ENCODE measurements at regions not wholly inside any gene's neighbourhood (a gene's known extent, or its start where the extent isn't known, plus 50 kb on each side); places are given as distances from the start of the nearest gene placed in this dataset.

- ChIA-PET CTCF (no interaction called here), POLR2A (ENCODE audit: unreplicated experiment) (no interaction called here)
- intact Hi-C loops (cut with micrococcal nuclease): no loop called here
- peaks cover 6% of the 10 kb centered on the region; the same call in 1 of the 2 replicates for H3K9me3 ChIP-seq (ENCODE audit: low read length)
- no peak for DNase-seq
- no peak for ATAC-seq
- no peak overlapping the region for H3K27ac ChIP-seq (ENCODE audit: low read length)
- no TSS peak for BruUV-seq (replicated peaks)
- H3K9ac ChIP-seq (ENCODE audit: low read length): no peak overlapping the region
- H3K4me3 ChIP-seq (ENCODE audit: low read length): no peak overlapping the region
- peaks cover 4% of the 10 kb centered on the region; the same call in 1 of the 2 replicates for H3K36me3 ChIP-seq (ENCODE audit: low read depth, low read length)
- no peaks in the 10 kb centered on the region for H3K79me2 ChIP-seq (ENCODE audit: low read length)
- H3F3A ChIP-seq (ENCODE audit: low read length, unreplicated experiment): no peaks in the 10 kb centered on the region
- H3K27me3 ChIP-seq (ENCODE audit: low read length): no peaks in the 10 kb centered on the region
- H3K4me2 ChIP-seq (ENCODE audit: low read length): no peak overlapping the region
- TF ChIP-seq CTCF (conservative IDR thresholded peaks at IDR 0.05; ENCODE audit: low read depth, low read length) (no peak), EZH2 (IDR thresholded peaks at IDR 0.05; ENCODE audit: low read length, unreplicated experiment) (no peak), EZH2phosphoT487 (IDR thresholded peaks at IDR 0.05; ENCODE audit: borderline replicate concordance, low read length) (no peak)
- H3K4me1 ChIP-seq (ENCODE audit: insufficient read depth, low read length): no peaks in the 10 kb centered on the region
- H4K20me1 ChIP-seq (ENCODE audit: low read length): no peaks in the 10 kb centered on the region
- no peak overlapping the region for H2AFZ ChIP-seq (ENCODE audit: low read length)
- H3K9me2 ChIP-seq (replicated peaks; ENCODE audit: low read length): no peaks in the 10 kb centered on the region
These were observed 481.2 kb upstream of the SYT1 start for GRCh38 chr12:78383414-78383813.

- no peak overlapping the region for H3K4me3 ChIP-seq (ENCODE audit: low read length)
- no TSS peak for BruUV-seq (replicated peaks)
- H3K4me2 ChIP-seq (ENCODE audit: low read length): no peak overlapping the region
- H3K27ac ChIP-seq (ENCODE audit: low read length): no peak overlapping the region
- intact Hi-C loops (cut with micrococcal nuclease): no loop called here
- H3K9me2 ChIP-seq (replicated peaks; ENCODE audit: low read length): no peaks in the 10 kb centered on the region
- H3K36me3 ChIP-seq (ENCODE audit: low read depth, low read length): no peaks in the 10 kb centered on the region
- H3K9me3 ChIP-seq (ENCODE audit: low read length): no peaks in the 10 kb centered on the region
- no peak for ATAC-seq
- TF ChIP-seq CTCF (conservative IDR thresholded peaks at IDR 0.05; ENCODE audit: low read depth, low read length) (no peak), EZH2phosphoT487 (IDR thresholded peaks at IDR 0.05; ENCODE audit: borderline replicate concordance, low read length) (no peak), EZH2 (IDR thresholded peaks at IDR 0.05; ENCODE audit: low read length, unreplicated experiment) (no peak)
- no peak overlapping the region for H2AFZ ChIP-seq (ENCODE audit: low read length)
- H3K79me2 ChIP-seq (ENCODE audit: low read length): no peaks in the 10 kb centered on the region
- CTCF ChIA-PET: no interaction called here
- no peak for DNase-seq
- no peaks in the 10 kb centered on the region for H4K20me1 ChIP-seq (ENCODE audit: low read length)
- no peaks in the 10 kb centered on the region for H3F3A ChIP-seq (ENCODE audit: low read length, unreplicated experiment)
- H3K9ac ChIP-seq (ENCODE audit: low read length): no peak overlapping the region
- POLR2A ChIA-PET (ENCODE audit: unreplicated experiment): no interaction called here
- H3K4me1 ChIP-seq (ENCODE audit: insufficient read depth, low read length): no peaks in the 10 kb centered on the region
- no peaks in the 10 kb centered on the region for H3K27me3 ChIP-seq (ENCODE audit: low read length)
These were observed 480.0 kb upstream of the SYT1 start for GRCh38 chr12:78384541-78384940.

- Histone ChIP-seq H3K9ac (ENCODE audit: low read length) (no peak overlapping the region), H3K4me1 (ENCODE audit: insufficient read depth, low read length) (no peaks in the 10 kb centered on the region), H3K9me2 (replicated peaks; ENCODE audit: low read length) (no peaks in the 10 kb centered on the region), H3K4me2 (ENCODE audit: low read length) (no peak overlapping the region), H3K4me3 (ENCODE audit: low read length) (no peak overlapping the region), H3K36me3 (ENCODE audit: low read depth, low read length) (no peaks in the 10 kb centered on the region), H3K79me2 (ENCODE audit: low read length) (no peaks in the 10 kb centered on the region), H3K27me3 (ENCODE audit: low read length) (no peaks in the 10 kb centered on the region), H3K9me3 (ENCODE audit: low read length) (no peaks in the 10 kb centered on the region), H2AFZ (ENCODE audit: low read length) (no peak overlapping the region), H3K27ac (ENCODE audit: low read length) (no peak overlapping the region), H3F3A (ENCODE audit: low read length, unreplicated experiment) (no peaks in the 10 kb centered on the region), H4K20me1 (ENCODE audit: low read length) (no peaks in the 10 kb centered on the region)
- no TSS peak for BruUV-seq (replicated peaks)
- no peak for TF ChIP-seq EZH2 (IDR thresholded peaks at IDR 0.05; ENCODE audit: low read length, unreplicated experiment)
- TF ChIP-seq EZH2phosphoT487 (IDR thresholded peaks at IDR 0.05; ENCODE audit: borderline replicate concordance, low read length): no peak
- TF ChIP-seq CTCF (conservative IDR thresholded peaks at IDR 0.05; ENCODE audit: low read depth, low read length): no peak
- DNase-seq (peak; percentile 34), ATAC-seq (no peak)
- ChIA-PET CTCF (no interaction called here), POLR2A (ENCODE audit: unreplicated experiment) (no interaction called here)
- intact Hi-C loops (cut with micrococcal nuclease): no loop called here
These were observed 479.0 kb upstream of the SYT1 start for GRCh38 chr12:78385541-78385940.
